HG02870 (cell line): ENCODE measurements at regions not wholly inside any gene's neighbourhood (a gene's known extent, or its start where the extent isn't known, plus 50 kb on each side); places are given as distances from the start of the nearest gene placed in this dataset.

Experiments used
- ATAC-seq: cut with Tn5 transposase; IDR thresholded peaks from one replicate; pipeline ENCODE4 v1.9.1; 2021; ENCODE audit warnings: mild to moderate bottlenecking, moderate library complexity; ENCODE audit not compliant: unreplicated experiment

- no peak for ATAC-seq
Observed at GRCh38 chr12:90020436-90020835, 311.8 kb upstream of the ATP2B1 start.

- ATAC-seq: no peak
Observed at GRCh38 chr12:90020014-90020413, 311.4 kb upstream of the ATP2B1 start.

- no peak for ATAC-seq
Observed at GRCh38 chr12:90017316-90017715, 308.7 kb upstream of the ATP2B1 start.

- no peak for ATAC-seq
Observed at GRCh38 chr12:90015228-90015627, 306.6 kb upstream of the ATP2B1 start.

- ATAC-seq: no peak
Observed at GRCh38 chr12:90013409-90013808, 304.8 kb upstream of the ATP2B1 start.

GRCh38 chr12:90010089-90010488 lies 301.5 kb upstream of the ATP2B1 start:
- ATAC-seq: no peak

GRCh38 chr12:90008277-90008676 lies 299.6 kb upstream of the ATP2B1 start:
- no peak for ATAC-seq

GRCh38 chr12:90004319-90005074 lies 295.9 kb upstream of the ATP2B1 start:
- ATAC-seq: peak; percentile 52

GRCh38 chr12:90003688-90004087 lies 295.1 kb upstream of the ATP2B1 start:
- ATAC-seq: no peak

GRCh38 chr12:90000721-90001120 lies 292.1 kb upstream of the ATP2B1 start:
- ATAC-seq: no peak

- ATAC-seq: peak; percentile 64
Observed at GRCh38 chr12:89999699-90000505, 291.3 kb upstream of the ATP2B1 start.

- ATAC-seq: no peak
Observed at GRCh38 chr12:89995870-89996269, 287.2 kb upstream of the ATP2B1 start.

GRCh38 chr12:89994911-89995310 lies 286.3 kb upstream of the ATP2B1 start:
- ATAC-seq: no peak

- ATAC-seq: no peak
Observed at GRCh38 chr12:89993632-89994031, 285.0 kb upstream of the ATP2B1 start.

GRCh38 chr12:89992668-89993451 lies 284.2 kb upstream of the ATP2B1 start:
- no peak for ATAC-seq

- no peak for ATAC-seq
Observed at GRCh38 chr12:89991807-89992590, 283.4 kb upstream of the ATP2B1 start.

- no peak for ATAC-seq
Observed at GRCh38 chr12:89988188-89988915, 279.7 kb upstream of the ATP2B1 start.

GRCh38 chr12:89985935-89986334 lies 277.3 kb upstream of the ATP2B1 start:
- ATAC-seq: no peak

- no peak for ATAC-seq
Observed at GRCh38 chr12:89984846-89985245, 276.2 kb upstream of the ATP2B1 start.

- no peak for ATAC-seq
Observed at GRCh38 chr12:89983622-89984021, 275.0 kb upstream of the ATP2B1 start.
